HG03060 (cell line): ENCODE measurements at regions not wholly inside any gene's neighbourhood (a gene's known extent, or its start where the extent isn't known, plus 50 kb on each side); places are given as distances from the start of the nearest gene placed in this dataset.

Source experiments
- ATAC-seq: cut with Tn5 transposase; IDR thresholded peaks from one replicate; pipeline ENCODE4 v1.9.1; 2021; ENCODE audit warnings: low read depth, moderate number of reproducible peaks; ENCODE audit not compliant: unreplicated experiment

DNA sequence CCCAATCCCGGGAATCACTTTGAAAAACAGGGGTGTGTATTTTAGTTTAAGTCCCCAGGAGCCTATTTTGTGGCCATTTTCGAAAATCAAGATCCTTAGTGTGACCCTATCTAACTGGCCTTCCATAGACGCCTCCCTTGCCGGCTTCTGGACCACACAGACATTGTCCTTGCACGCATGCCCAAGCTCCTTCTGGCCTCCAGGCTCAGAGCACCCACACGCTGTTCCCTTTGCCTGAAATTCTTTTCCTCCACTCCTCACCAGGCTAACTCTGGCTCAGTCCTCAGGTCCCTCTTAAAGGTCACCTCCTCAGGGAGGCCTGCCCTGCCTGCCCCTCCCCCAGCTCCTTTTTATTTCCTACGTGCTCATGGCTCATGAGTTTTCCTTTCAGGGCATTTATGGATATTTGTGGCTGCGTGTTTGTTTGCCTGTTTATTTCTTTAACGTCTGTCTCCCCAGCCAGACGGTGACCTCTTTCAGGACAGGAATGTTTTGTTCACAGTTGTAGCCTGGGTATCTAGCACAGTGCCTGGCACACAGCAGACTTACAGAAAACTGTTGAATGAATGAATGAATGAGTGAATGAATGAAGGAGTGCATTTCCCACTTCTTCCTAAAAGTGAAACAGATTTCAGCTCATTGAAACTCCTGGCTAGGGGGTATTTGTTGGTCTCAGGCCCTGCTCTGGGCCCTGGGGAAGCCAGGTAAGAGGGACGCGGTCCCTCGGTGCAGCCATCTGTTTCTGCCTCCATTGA lies 79.1 kb upstream of the IER5L start:
- ATAC-seq = no peak

DNA sequence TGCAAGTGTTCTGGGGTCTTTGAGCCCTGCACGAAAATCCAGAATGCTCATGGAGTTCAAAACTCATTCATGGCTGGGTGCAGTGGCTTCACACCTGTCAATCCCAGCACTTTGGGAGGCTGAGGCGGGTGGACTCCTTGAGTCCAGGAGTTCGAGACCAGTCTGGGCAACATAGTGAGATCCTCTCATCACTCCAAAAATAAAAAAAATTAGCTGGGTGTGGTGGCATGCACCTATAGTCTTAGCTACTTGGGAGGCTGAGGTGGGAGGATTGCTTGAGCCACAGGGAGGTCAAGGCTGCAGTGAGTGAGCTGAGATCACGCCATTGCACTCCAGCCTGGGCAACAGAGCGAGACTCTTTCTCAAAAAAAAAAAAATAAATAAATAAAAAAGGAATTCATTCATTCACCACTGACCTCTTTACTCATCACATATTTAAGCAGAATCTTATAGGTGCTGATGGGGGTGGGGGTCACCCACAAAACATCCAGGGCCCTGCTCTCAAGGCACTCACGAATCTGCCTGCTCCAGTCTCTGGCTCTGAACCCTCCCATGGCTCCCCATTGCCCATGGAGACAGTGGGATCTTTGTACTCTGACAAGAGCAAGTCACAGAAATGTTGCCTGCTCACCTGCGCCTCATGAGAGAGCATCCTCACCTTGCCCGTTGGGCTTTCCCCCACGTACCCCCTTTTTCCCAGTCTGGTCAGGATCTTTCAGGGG lies 76.7 kb upstream of the IER5L start:
- no peak for ATAC-seq

DNA sequence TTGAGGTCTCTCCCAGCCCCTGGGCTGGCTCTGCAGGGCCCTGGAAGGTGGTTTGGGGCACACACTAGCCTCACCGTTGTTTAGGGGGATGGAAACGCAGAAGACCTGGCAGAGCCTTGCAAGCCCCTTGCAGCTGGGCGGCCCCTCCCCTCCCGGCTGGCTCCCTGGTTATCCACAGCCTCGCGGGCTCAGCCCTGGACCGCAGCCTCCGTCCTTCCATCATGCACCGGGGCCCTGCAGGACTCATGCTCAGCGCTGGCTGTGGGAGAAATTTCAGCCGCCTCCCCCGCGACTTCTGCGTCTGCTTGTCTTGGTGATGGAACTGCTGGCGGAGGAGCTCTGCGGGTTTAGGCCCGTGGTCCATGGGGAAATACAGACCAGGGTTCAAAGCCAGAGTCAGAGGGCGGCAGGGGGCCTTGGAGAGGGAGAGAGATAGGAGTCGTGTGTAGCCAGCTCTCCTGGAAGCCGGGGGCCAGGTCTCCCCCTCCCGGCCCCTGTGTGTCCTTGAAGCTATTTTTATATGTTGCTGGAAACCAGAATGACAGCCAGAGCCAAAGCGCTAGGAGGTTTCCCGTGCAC lies 75.8 kb upstream of the IER5L start:
- no peak for ATAC-seq

DNA sequence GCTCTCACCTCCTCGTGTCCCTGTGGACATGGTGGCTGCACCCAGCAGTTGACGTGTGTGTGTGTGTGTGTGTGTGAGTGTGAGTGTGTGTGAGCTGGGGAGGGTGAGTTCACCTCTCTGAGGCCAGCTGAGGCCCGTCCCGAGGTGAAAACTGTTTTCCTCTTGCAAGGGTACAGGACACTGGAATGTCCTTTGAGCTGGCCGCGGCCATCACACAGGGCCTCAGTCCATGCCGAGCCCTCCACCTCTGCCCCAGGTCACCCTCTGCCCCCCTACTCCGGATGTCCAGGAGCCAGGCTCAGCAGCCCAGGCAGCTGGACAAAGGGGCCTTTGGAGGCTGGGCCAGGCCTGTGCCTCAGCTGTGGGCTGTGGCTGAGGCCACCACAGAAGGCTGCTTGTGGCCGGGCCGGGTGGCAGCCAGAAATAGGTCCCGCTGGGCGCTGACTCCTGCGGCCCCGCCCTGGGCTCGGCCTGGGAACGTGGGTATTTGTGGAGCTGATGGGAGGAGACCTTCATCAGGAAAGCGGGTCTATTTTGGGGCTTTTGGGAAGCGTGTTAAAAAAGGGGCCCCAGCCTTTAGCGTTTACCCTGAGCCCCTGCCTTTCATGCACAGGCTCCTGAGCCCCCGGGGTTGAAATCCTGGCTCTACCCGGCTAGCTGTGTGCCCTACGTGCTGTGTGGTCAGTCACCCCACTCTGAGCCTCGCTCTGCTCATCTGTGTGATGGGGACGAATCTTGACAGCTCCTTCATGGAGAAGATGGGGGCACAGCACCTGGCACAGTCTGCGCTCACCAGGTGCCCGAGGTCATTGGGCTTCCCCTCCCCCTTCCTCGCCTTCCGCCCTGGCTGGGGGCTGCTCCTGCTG lies 75.1 kb upstream of the IER5L start:
- ATAC-seq = no peak

DNA sequence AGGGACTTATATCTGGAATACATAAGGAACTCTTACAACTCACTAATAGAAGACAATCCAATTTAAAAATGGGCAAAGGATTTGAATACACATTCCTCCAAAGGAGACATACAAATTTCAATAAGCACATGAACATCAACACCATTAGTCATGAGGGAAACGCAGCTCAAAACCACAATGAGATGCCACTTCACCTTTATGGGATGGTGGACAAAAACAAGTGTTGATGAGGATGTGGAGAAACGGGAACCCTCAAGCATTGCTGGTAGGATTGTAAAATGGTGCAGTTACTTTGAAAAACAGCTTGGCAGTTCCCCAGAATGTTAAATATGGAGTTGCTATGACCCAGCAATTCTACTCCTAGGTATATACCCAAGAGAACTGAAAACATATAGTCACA lies 72.7 kb upstream of the IER5L start:
- ATAC-seq = no peak

DNA sequence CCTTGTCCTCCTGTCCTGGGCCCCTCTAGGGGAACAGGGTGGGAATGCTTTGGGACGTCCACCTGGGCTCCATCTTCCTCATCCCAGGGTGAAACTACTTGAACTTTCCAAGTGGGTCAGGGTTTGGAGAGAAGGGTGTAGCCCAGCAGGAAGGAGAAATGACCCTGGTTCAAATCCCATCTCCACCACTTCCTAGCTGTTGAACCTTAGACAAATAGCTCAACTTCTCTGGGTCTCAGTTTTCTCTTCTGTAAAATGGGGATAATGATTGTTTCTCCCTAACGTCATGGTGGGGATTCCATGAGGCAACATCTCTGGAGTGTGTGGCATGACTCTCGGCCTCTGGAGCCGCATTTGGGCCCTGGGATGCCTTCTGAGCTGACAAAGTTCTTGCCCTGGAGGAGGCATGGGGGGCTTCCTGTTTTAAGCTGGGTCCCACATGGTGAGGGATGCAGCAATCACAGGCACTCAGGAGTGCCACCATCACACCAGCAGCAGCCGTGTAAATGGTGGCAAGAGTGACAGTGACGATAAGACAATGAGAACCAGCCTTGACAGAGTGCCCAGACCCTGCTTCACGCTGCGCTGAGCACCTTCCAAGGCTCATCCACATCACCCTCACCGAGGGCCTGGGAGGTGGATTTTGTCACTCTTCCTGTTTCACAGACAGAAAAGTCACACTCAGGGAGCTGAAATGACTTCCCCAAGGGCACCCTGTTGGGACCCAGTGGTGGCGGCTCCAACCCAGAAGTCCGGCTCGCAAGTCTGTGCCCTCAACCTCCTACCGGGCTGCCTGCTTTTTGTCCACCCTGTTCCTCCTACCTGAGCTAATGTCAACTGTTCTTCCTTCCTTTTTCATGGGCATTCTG lies 69.5 kb upstream of the IER5L start:
- no peak for ATAC-seq

DNA sequence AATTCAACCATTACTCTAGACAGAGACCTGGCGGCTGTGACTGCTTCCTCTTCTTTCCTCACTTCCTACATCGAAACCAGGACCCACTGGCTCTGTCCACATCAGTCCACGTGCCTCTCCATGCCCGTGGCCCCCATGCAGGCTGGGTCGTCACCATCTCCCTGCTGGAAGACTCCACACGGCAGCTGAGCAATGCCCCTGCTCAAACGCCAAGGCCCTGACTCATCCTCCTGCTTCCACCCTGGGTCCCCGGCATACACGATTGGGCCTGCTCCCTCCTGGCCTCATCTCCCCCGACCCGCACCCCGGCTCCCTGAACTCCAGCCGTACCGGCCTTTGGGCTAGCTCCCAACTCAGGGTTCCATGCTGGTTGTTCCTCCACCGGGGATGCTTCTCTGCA lies 67.2 kb upstream of the IER5L start:
- ATAC-seq = no peak

DNA sequence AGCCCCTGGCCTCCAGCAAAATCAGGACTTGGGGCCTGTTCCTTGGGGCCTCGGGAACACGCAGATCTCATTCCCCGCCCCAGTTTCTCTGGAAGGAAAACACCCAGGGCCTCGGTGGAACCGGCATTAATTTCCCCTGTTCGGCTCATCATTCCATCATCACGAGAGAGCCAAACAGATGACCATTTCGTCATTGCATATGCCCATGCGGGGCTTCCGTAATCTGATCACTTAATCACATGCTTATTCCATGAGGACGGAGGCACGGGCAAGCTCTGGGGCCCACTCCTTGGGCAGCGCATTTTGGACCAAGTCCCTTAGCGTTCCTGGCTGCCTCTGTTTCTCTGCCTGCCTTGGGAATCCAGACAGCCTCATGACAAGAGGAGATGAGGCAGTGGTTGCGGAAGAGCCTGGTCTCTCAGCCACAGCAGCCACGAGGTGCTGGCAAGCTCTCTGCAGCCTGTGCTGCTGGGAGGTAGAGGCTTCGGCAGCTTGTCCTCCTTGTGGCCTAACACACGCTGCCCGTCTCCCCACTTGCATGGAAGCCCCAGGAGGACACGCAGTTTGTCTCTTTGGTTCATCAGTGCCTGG lies 65.0 kb upstream of the IER5L start:
- no peak for ATAC-seq

DNA sequence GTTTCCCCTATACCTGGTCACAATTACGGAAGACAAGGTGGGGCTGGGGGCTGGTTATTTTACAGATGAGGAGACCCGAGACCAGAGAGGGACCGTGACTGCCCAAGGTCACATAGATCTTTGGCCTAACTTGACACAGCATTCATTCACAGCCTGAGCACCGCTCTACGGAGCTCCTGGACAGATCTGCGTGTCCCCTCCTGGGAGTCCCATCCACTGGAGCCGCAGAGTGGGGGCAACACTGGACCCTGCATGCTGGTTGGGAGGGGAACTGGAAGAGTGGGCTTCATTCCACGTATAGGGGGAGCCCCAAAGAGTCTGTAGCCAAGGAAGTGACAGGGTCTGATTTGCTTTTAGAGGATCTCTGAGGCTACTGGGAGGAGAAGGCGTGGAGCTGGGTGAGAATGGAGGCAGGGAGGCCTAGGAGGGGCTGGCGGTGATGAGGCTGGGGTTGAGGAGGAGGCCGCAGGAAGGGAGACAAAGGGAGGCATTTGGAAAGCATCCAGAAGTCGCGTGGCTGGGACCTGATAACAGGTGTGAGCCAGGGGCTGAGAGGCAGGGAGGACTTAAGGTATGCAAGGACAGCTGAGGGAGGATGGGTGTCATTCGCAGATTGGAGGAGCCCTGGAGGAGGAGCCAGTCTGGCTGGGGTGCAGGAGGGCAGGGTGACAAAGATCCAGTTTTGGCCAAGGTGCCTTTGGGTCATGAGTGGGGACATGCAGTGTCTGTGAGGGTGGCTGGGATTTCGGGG lies 64.3 kb upstream of the IER5L start:
- no peak for ATAC-seq

DNA sequence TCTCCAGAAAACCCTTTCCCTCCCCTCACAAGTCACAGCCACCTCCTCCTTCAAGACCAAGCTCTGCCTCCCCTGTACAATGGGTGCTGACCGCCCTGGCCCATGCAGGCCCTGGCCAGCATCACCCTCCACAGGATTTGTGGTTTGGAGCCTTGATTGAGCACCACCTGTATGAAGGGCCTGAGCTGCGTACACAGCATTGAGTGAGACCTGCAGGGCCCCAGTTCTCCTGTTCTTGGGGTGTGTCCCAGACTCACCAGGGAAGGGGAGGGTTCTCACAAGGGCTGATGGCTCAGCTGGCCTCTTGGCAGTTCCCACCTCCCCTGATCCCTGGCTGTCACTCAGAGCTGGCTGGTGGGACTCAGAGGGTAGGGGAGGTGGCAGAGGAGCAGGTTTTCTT lies 63.7 kb upstream of the IER5L start:
- ATAC-seq = no peak

DNA sequence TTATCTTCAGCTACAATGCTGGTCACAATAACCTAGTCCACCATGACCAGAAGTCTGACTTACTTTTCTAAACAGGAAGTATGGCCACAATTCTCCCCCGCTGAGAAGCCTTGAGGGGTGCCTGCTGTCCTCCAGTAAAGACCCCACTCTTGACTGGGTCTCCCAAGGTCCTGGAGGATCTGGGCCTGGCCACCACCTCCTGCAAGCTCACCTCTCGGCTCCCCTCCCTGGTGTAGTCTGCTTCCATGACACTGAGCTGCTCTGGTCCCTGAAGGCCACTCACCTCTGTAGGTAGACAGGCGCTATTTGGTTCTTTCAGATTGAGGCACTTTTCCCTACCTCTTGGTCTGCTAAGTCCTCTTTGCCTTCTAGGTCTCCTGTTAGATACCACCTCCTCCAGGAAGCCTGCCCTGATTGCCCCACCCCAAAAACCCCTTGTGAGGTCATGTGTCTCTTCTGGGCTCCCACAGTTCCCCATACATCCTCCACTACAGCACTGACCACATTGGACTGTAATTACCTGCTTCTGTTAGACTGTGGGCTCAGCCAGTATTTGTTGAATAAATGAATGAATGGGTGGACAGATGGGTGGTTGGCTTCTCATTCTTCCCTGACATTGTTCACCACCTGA lies 62.6 kb upstream of the IER5L start:
- ATAC-seq = no peak

DNA sequence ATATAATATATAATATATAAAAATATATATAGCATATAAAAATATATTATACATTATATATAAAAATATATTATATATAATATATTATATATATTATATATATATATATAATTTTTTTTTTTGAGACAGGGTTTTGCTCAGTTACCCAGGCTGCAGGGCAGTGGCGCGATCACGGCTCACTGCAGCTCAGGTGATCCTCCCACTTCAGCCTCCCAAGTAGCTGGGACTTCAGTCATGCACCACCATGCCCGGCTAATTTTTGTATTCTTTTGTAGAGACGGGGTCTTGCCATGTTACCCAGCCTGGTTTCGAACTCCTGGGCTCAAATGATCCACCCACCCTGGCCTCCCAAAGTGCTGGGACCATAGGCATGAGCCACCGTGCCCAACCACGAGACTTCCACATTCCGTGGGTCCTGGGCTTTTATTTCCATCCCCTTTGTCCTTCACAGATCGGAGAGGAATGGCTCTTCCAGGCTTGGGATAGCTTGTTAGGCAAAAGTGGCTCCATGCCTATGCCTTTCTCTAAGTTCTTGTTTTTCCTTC lies 62.0 kb upstream of the IER5L start:
- no peak for ATAC-seq

DNA sequence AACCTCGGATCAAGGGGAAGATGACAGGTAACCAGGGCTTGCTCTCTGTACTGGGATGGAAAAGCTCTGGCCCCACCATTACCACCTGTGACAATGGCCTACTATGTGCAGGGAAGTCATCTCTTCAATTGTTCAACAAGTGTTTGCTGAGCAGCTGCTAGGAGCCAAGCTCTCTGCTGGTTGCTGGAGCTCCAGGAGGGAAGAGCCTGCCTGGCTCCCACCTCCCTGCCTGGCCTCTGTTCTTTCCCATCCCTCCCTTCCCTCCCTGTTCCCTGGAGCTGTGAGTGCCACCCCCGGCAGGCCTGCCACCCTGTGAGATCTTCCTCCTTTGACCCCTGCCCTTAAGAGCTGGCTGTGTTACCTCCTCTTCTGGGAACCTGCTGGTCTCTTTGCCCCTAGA lies 59.7 kb upstream of the IER5L start:
- no peak for ATAC-seq

DNA sequence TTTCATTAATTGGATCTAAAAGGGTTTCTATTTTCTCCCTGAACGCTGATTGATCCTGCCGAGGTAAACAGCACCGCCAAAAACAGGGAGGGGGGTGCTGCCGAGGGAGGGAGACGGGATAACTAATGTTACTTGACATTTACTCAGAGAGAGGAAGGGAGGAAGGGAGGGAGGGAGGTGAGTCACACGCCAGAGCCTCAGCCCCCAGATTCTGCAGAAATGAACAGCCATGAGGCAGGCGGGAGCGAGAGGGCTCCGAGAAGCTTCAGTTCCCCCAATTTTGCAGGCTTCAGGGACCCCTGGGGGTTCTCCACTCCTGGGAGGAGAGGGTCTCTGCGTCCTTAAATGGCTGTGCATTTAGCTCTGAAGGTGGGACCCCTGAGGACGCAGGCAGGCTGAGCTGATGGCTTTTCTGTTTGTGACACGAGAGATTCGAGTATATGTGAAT lies 59.1 kb upstream of the IER5L start:
- no peak for ATAC-seq

DNA sequence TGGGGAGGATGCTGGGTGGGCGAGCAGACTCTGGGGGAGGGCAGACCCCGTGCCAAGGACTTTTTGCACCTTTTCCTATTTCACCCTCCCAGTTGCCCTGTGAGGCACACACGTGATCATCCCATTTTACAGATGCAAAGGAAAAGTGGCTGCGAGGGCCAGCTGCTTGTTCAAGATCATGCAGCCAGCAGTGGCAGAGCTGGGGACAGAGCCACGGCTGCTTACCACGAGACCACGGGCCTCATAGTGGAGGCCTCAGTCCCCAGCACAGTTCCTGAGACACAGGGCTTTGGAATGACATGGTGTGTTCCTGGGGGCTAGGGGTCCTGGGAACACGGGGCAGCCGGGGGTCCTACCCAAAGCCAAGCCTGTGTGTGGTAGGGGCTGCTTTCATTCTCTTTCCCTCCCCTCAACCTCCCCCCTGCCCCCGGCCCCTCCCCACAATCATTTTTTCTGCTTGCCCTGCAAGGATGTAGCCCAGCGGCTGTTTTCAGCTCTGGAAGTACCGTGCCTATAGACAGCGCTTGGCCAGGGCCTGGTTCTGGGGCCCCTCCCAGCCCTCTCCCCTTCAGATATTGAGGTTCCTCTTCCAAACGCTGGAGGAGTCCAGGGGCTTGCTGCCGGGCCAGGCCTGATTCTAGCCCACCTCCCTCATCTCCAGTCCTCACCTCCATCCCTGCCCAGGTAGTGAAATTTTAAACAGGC lies 58.5 kb upstream of the IER5L start:
- no peak for ATAC-seq

DNA sequence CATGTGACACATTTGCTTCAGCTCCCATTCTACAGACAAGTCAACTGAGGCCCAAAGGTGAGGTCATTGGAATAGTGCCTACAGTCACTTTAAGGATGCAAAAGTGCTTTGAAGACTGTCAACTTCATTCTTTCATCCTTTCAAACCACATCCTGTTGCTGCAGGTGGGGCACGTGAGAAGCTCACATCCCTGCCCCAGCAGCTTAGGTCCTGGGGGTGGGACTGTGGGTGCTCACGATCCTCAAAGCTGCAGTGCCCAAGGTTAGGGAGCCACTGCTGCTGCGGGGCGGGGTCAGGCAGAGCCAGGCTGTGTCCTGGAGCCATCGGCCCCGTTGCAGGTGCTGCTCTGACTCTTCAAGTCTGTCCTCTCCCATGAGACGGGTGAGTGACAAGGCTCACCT lies 57.9 kb upstream of the IER5L start:
- ATAC-seq = no peak

DNA sequence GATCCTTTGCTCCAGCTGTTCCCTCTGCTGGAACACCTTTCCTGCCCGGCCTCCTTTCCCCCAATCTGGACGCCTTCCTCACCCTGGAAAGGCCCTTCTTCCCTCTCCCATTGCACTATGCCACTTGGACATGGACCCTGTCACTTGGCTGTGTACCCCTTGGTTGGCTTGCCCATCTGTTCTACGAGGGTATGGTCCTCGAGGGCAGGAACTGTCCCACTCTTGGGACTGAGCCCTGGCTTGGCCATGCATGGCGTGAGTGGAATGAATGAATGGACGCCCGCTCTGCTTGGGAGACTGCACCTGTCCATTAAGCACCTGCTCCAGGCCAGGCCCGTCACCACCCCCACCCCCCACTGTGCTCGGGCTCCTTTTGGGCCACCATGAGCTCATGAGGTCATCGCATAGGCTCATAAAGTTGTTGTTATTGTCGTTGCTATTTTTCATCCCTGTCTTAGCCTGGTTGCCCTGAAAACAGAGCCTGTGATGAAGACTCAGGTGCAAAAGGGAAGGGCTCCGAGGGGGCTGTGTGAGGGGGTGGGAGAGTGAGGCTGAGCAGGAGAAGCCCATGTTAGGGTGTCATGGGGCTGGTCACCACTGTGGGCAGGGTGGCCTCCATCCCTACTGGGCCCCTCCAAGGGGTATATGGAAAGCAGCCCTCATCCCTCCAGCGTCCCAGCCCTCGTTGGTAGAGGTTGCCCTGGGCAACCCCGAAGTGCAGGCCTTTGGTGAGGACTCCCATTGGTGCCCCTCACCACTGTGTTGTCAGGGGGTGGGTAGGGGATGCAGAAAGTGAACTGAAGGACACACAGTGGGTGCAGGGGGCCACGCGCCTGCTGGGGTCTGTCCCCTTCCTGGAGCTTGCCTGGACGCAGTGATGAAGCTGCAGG lies 57.2 kb upstream of the IER5L start:
- ATAC-seq = no peak
